ENCODE measurements at regions not wholly inside any gene's neighbourhood (a gene's known extent, or its start where the extent isn't known, plus 50 kb on each side); places are given as distances from the start of the nearest gene placed in this dataset.

DNA sequence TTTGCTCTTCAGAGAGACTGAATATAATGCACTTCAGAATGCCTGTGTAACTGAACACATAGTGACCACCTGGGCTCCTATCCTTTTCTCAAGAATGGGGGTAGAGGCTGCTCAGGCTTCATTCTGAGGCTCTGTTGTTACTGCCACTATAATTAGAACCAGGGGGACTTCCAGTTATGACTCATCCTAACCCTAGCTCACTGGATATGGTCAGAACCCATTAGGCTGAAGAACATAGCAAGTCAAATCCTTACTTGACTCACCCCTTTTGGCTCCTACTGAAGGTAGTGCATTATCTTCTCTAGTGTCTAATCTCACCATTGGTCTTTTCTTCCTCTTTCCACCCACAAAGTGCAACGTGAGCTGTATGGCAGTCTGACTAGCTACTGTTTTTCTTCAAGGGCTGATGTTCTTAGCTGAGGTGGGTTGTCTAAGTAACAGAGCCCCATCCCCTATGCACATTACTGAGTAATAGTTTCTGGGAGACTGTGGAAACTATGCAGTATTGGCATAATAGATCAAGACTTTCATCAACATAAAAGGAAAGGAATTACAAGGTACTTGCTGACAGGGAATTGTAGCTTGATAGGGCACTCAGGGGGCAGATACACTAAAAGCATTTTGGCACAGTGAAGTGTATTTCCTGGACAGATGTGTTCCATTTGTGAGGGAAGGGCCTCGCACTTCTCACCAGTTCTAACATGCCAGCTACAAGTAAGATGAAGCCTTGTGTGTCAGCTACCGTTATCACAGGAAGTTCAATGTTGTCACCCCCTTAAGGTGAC, 431.0 kb upstream of the MEF2C start:
- TF ChIP-seq POLR2AphosphoS5 (IDR thresholded peaks at IDR 0.05) (peak; percentile 58), POLR2A (IDR thresholded peaks at IDR 0.05) (no peak)
- TF ChIP-seq, protein P1, sequence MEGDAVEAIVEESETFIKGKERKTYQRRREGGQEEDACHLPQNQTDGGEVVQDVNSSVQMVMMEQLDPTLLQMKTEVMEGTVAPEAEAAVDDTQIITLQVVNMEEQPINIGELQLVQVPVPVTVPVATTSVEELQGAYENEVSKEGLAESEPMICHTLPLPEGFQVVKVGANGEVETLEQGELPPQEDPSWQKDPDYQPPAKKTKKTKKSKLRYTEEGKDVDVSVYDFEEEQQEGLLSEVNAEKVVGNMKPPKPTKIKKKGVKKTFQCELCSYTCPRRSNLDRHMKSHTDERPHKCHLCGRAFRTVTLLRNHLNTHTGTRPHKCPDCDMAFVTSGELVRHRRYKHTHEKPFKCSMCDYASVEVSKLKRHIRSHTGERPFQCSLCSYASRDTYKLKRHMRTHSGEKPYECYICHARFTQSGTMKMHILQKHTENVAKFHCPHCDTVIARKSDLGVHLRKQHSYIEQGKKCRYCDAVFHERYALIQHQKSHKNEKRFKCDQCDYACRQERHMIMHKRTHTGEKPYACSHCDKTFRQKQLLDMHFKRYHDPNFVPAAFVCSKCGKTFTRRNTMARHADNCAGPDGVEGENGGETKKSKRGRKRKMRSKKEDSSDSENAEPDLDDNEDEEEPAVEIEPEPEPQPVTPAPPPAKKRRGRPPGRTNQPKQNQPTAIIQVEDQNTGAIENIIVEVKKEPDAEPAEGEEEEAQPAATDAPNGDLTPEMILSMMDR (IDR thresholded peaks at IDR 0.05), result no peak
